ENCODE measurements at regions not wholly inside any gene's neighbourhood (a gene's known extent, or its start where the extent isn't known, plus 50 kb on each side); places are given as distances from the start of the nearest gene placed in this dataset.
A peak's percentile ranks its signal among the peaks of the same experiment; 100 is the strongest.

- no peak for DNase-seq
- H3K36me3 Mint-ChIP-seq: no peaks in the 10 kb centered on the region
- peaks cover 18% of the 10 kb centered on the region for H3K27me3 Mint-ChIP-seq
- no peak overlapping the region for H3K4me3 Mint-ChIP-seq
- H3K27ac Mint-ChIP-seq: no peak overlapping the region
- no peaks in the 10 kb centered on the region for H3K9me3 Mint-ChIP-seq
- H3K4me1 Mint-ChIP-seq: peaks cover 14% of the 10 kb centered on the region
Measured at GRCh38 chr3:107428051-107428858, 51.0 kb downstream of the CCDC54 start.

DNA sequence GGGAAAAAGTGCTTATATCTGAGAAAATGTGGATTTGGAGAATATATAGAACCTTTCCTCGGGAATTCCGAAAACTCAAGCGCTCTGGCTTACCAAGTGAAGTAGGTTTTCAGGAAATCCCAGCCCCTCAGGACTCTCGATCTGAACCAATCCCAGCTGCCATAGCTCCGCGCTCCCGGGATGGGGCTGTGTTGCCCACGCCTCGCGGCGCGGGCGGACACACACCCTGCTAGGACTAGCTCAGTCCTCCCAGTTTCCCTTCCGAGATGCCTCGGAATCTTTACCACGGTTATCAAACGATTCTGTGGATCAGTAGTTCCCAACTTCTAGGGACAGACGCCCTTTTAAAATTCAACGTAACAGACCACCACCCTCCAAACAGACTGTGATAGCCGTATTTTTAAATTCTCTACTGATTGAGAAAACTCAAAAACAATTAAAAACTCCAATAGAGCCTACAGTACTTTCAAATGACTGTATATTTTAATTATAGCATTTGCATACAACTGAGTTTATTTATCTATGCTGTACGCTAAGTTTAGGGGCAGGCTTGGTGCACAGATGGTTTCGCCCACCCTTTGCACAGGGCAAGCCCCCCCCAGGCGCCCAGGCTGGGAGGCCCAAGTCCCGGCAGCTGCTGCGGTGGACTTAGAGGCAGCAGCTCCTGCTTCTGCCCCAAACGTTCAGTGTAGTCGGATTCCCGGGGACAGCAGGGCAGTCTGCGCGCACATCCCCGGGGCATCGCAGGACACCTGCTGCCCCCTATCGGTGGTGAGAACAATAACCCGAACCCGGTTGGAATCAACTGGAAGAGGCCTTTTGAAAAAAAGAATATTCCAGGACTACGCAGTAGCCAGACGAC, 52.3 kb downstream of the CCDC54 start:
- H3K27me3 Mint-ChIP-seq: peaks cover 23% of the 10 kb centered on the region
- H3K27ac Mint-ChIP-seq: no peak overlapping the region
- H3K4me3 Mint-ChIP-seq: peak overlapping the region; percentile 77
- H3K4me1 Mint-ChIP-seq: peaks cover 14% of the 10 kb centered on the region
- H3K9me3 Mint-ChIP-seq: no peaks in the 10 kb centered on the region
- peak; percentile 67 for DNase-seq
- H3K36me3 Mint-ChIP-seq: no peaks in the 10 kb centered on the region

- H3K4me3 Mint-ChIP-seq: peak overlapping the region; percentile 77
- H3K4me1 Mint-ChIP-seq: peaks cover 14% of the 10 kb centered on the region
- H3K36me3 Mint-ChIP-seq: no peaks in the 10 kb centered on the region
- H3K27ac Mint-ChIP-seq: no peak overlapping the region
- no peaks in the 10 kb centered on the region for H3K9me3 Mint-ChIP-seq
- H3K27me3 Mint-ChIP-seq: peaks cover 27% of the 10 kb centered on the region
- no peak for DNase-seq
Measured at GRCh38 chr3:107430214-107430995, 53.2 kb downstream of the CCDC54 start.

GRCh38 chr3:107430996-107431245, 53.7 kb downstream of the CCDC54 start:
- Mint-ChIP-seq H3K27me3 (peaks cover 27% of the 10 kb centered on the region), H3K27ac (no peak overlapping the region), H3K4me1 (peaks cover 14% of the 10 kb centered on the region), H3K36me3 (no peaks in the 10 kb centered on the region), H3K9me3 (no peaks in the 10 kb centered on the region), H3K4me3 (peak overlapping the region; percentile 77)
- peak; percentile 42 for DNase-seq

DNA sequence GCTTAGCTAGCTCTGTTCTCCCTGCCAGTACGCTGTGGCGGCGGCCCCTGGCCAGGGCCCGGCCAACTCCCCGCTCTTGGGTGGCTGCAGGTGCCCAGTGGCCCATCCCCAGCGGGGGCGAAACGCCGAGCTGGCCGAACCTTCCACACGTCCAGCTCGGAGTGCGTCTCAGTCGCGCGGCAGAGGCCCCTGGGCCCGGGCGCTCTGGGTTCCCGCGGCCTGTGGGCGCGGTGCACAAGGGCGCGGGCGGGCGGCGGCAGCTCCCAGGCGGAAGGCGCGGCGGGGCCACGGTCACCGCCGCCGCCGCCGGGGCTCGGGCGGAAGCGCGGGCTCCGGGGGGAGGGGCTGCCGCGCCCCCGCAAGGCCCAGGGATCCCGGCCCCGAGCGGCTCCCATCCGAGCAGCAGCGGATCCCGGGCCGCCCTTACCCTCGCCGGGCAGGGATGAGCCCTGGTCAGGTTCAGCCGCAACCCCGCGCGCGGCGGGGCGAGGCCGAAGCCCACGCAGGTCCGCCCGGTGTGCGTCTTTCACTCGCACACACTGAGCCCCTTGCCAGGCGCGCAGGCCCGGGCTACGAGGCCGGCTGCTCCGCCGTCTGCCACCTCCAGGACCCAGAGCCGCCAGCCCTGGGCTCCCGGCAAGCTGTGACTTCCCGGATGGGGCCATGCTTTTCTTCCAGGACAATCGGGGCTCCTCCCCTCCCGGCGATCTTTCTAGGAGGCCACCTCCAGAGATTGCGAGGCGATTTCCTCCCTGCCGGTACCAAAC, 54.2 kb downstream of the CCDC54 start:
- Mint-ChIP-seq H3K27me3 (peaks cover 27% of the 10 kb centered on the region), H3K4me3 (peak overlapping the region; percentile 83), H3K36me3 (no peaks in the 10 kb centered on the region), H3K9me3 (no peaks in the 10 kb centered on the region), H3K4me1 (peaks cover 14% of the 10 kb centered on the region), H3K27ac (peak overlapping the region; percentile 84)
- peak; percentile 52 for DNase-seq

- Mint-ChIP-seq H3K4me3 (peak overlapping the region; percentile 83), H3K9me3 (no peaks in the 10 kb centered on the region), H3K27ac (peak overlapping the region; percentile 84), H3K27me3 (peaks cover 27% of the 10 kb centered on the region), H3K4me1 (peaks cover 14% of the 10 kb centered on the region), H3K36me3 (no peaks in the 10 kb centered on the region)
- DNase-seq: no peak
Measured at GRCh38 chr3:107432013-107432515, 54.8 kb downstream of the CCDC54 start.

GRCh38 chr3:107432646-107433045, 55.4 kb downstream of the CCDC54 start:
- Mint-ChIP-seq H3K27me3 (peaks cover 27% of the 10 kb centered on the region), H3K9me3 (no peaks in the 10 kb centered on the region), H3K27ac (no peak overlapping the region), H3K36me3 (no peaks in the 10 kb centered on the region), H3K4me1 (peaks cover 14% of the 10 kb centered on the region), H3K4me3 (peak overlapping the region; percentile 83)
- DNase-seq: no peak

DNA sequence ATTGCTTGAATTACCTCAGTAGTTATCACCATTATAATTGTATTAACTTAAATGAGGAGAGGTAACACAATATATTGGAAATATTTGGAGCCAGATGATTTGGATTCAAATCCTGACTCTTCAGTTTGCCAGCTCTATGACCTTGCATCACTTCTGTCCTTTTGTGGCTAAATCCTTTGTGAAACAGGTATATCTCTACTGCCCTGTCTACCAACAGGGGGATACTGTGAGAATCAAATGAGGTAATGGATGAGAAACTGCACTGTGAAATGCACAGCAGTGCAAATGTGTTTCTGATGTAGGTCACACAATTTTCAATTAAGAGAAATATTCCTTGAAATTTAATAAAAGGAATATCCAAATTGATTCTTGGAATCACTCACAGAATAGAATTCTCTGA, 58.8 kb downstream of the CCDC54 start:
- DNase-seq: no peak
- Mint-ChIP-seq H3K36me3 (no peaks in the 10 kb centered on the region), H3K27ac (no peak overlapping the region), H3K9me3 (no peaks in the 10 kb centered on the region), H3K27me3 (peaks cover 20% of the 10 kb centered on the region), H3K4me1 (no peaks in the 10 kb centered on the region), H3K4me3 (no peak overlapping the region)

DNA sequence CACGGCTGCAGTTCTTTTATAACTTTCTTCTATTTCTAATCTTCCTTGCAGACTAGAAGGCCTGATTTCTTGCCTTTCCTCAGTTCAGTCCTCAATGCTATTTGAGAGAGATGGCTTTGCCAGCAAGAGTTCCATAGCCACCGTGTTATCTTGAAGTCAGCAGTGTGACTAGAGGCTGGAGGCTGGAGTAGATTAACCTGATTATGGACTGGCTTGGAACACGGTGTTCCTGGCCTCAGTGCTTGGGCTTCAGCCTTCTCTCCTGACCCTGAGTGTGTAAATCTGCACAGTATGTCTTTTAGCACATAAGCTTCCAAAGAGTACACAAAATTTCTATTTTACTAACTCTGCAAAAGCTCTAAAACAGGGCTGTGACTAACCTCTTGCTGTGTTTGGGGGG, 61.4 kb downstream of the CCDC54 start:
- Mint-ChIP-seq H3K36me3 (no peaks in the 10 kb centered on the region), H3K27me3 (peaks cover 9% of the 10 kb centered on the region), H3K4me1 (no peaks in the 10 kb centered on the region), H3K27ac (no peak overlapping the region), H3K9me3 (no peaks in the 10 kb centered on the region), H3K4me3 (no peak overlapping the region)
- DNase-seq: no peak

DNA sequence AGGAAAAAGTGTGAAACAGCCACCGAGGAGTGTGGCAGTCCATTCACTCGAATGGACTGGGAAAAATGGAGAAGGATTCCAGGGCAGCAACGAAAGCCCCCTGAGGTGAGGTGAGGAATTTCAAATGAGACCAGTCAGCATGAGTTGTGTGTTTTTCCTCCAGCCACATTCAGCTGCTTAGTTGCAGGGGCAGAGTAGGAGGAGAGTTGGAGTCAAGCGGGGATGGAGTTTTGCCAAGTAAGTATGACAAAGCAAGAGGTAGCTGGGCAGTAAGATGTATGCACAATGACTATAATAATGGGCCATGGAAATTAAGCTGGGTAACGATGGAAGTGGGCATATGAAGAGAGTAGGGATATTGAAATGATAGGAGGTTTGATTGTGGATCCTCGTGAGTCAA, 64.4 kb downstream of the CCDC54 start:
- Mint-ChIP-seq H3K9me3 (no peaks in the 10 kb centered on the region), H3K27ac (no peak overlapping the region), H3K36me3 (no peaks in the 10 kb centered on the region), H3K27me3 (no peaks in the 10 kb centered on the region), H3K4me3 (no peak overlapping the region), H3K4me1 (no peaks in the 10 kb centered on the region)
- no peak for DNase-seq

DNA sequence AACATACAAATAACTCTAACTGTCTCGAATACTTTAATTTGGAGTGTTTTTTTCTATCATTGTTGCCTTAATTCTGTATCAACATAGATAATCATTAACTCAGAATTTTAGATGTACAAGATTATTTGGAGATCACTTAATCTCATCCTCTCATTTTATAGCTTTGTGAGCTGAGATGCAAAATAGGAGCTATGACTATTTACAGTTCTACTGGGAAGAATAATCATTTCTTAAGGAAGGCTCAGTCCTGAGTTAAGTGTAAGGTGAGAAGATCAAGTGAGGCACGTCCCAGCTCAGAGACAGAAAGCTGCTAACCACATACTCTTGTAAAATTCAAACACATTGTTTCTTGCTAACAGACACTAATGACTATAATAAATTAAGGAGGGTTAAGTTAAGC, 66.2 kb downstream of the CCDC54 start:
- Mint-ChIP-seq H3K27me3 (no peaks in the 10 kb centered on the region), H3K4me3 (no peak overlapping the region), H3K27ac (no peak overlapping the region), H3K9me3 (no peaks in the 10 kb centered on the region), H3K4me1 (peaks cover 4% of the 10 kb centered on the region), H3K36me3 (no peaks in the 10 kb centered on the region)
- DNase-seq: no peak

DNA sequence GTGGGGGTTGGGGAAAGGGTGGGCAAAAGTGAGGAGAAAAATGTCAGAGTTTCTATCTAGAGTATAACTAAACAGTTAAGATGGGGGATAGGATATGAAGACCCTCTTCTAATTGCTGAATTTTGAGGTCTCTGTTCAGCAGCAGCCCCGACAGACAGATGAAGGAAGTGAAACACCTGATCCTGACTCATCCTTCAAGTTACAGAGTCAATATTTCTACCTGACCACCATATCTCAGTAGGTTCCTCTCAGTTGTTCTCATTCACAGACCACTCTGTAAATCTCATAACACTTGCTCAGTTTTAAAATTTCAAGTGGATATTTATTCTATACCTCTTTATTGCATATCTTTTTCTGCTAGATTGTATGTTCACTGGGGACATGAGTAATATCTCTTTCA, 69.5 kb downstream of the CCDC54 start:
- no peaks in the 10 kb centered on the region for H3K9me3 Mint-ChIP-seq
- H3K27ac Mint-ChIP-seq: no peak overlapping the region
- no peaks in the 10 kb centered on the region for H3K36me3 Mint-ChIP-seq
- H3K4me1 Mint-ChIP-seq: peaks cover 6% of the 10 kb centered on the region
- no peak for DNase-seq
- no peaks in the 10 kb centered on the region for H3K27me3 Mint-ChIP-seq
- no peak overlapping the region for H3K4me3 Mint-ChIP-seq

- Mint-ChIP-seq H3K27me3 (no peaks in the 10 kb centered on the region), H3K4me1 (peaks cover 7% of the 10 kb centered on the region), H3K4me3 (no peak overlapping the region), H3K36me3 (no peaks in the 10 kb centered on the region), H3K9me3 (no peaks in the 10 kb centered on the region), H3K27ac (no peak overlapping the region)
- DNase-seq: no peak
Measured at GRCh38 chr3:107450254-107450893, 72.4 kb upstream of the BBX start.

- Mint-ChIP-seq H3K27ac (no peak overlapping the region), H3K4me3 (no peak overlapping the region), H3K27me3 (no peaks in the 10 kb centered on the region), H3K36me3 (no peaks in the 10 kb centered on the region), H3K9me3 (no peaks in the 10 kb centered on the region), H3K4me1 (peaks cover 8% of the 10 kb centered on the region)
- DNase-seq: no peak
Measured at GRCh38 chr3:107452436-107452835, 70.3 kb upstream of the BBX start.

Data from activated naive CD8-positive, alpha-beta T cell treated with anti-CD3 and anti-CD28 coated beads for 36 hours (primary cell).